ENCODE measurements at regions not wholly inside any gene's neighbourhood (a gene's known extent, or its start where the extent isn't known, plus 50 kb on each side); places are given as distances from the start of the nearest gene placed in this dataset.
"Not testable (repeated sequence)": the region's sequence is repeated elsewhere in the genome, so short reads cannot be mapped to it uniquely, and the experiment has no call there.

- DNase-seq (ENCODE audit: low read depth in 4 of 4, low spot score in 3 of 4): no peak
Measured at GRCh38 chr3:164779816-164780215, 298.5 kb downstream of the SI start.

- no peak for DNase-seq (ENCODE audit: low read depth in 4 of 4, low spot score in 3 of 4)
Measured at GRCh38 chr3:164752812-164753211, 325.5 kb downstream of the SI start.

GRCh38 chr3:164748626-164749025 is 329.7 kb downstream of the SI start:
- DNase-seq (ENCODE audit: low read depth in 4 of 4, low spot score in 3 of 4): no peak

GRCh38 chr3:164741869-164742268 is 336.4 kb downstream of the SI start:
- DNase-seq (ENCODE audit: low read depth in 4 of 4, low spot score in 3 of 4): no peak

- DNase-seq (ENCODE audit: low read depth in 4 of 4, low spot score in 3 of 4): no peak
Measured at GRCh38 chr3:164737174-164737573, 341.1 kb downstream of the SI start.

GRCh38 chr3:164732166-164732565 is 346.1 kb downstream of the SI start:
- DNase-seq (ENCODE audit: low read depth in 4 of 4, low spot score in 3 of 4): no peak

GRCh38 chr3:164730815-164731360 is 347.4 kb downstream of the SI start:
- DNase-seq (ENCODE audit: low read depth in 4 of 4, low spot score in 3 of 4): no peak

- no peak for DNase-seq (ENCODE audit: low read depth in 4 of 4, low spot score in 3 of 4)
Measured at GRCh38 chr3:164723396-164723795, 354.9 kb downstream of the SI start.

GRCh38 chr3:164702808-164703207 is 375.5 kb downstream of the SI start:
- DNase-seq (ENCODE audit: low read depth in 4 of 4, low spot score in 3 of 4): not testable (repeated sequence)

GRCh38 chr3:164687902-164688301 is 390.4 kb downstream of the SI start:
- DNase-seq (ENCODE audit: low read depth in 4 of 4, low spot score in 3 of 4): no peak

- no peak for DNase-seq (ENCODE audit: low read depth in 4 of 4, low spot score in 3 of 4)
Measured at GRCh38 chr3:164687211-164687610, 391.1 kb downstream of the SI start.

- DNase-seq (ENCODE audit: low read depth in 4 of 4, low spot score in 3 of 4): no peak
Measured at GRCh38 chr3:164683489-164683888, 394.8 kb downstream of the SI start.

- DNase-seq (ENCODE audit: low read depth in 4 of 4, low spot score in 3 of 4): no peak
Measured at GRCh38 chr3:164679245-164679644, 399.1 kb downstream of the SI start.

GRCh38 chr3:164677317-164677716 is 401.0 kb downstream of the SI start:
- no peak for DNase-seq (ENCODE audit: low read depth in 4 of 4, low spot score in 3 of 4)

- no peak for DNase-seq (ENCODE audit: low read depth in 4 of 4, low spot score in 3 of 4)
Measured at GRCh38 chr3:164673738-164674137, 404.6 kb downstream of the SI start.

GRCh38 chr3:164658125-164658524 is 420.2 kb downstream of the SI start:
- DNase-seq (ENCODE audit: low read depth in 4 of 4, low spot score in 3 of 4): no peak

- DNase-seq (ENCODE audit: low read depth in 4 of 4, low spot score in 3 of 4): no peak
Measured at GRCh38 chr3:164657631-164658030, 420.7 kb downstream of the SI start.

GRCh38 chr3:164655462-164655861 is 422.8 kb downstream of the SI start:
- DNase-seq (ENCODE audit: low read depth in 4 of 4, low spot score in 3 of 4): no peak

- no peak for DNase-seq (ENCODE audit: low read depth in 4 of 4, low spot score in 3 of 4)
Measured at GRCh38 chr3:164641071-164641470, 437.2 kb downstream of the SI start.

- DNase-seq (ENCODE audit: low read depth in 4 of 4, low spot score in 3 of 4): no peak
Measured at GRCh38 chr3:164640591-164640990, 437.7 kb downstream of the SI start.

GRCh38 chr3:164620956-164621355 is 457.3 kb downstream of the SI start:
- DNase-seq (ENCODE audit: low read depth in 4 of 4, low spot score in 3 of 4): no peak

- no peak for DNase-seq (ENCODE audit: low read depth in 4 of 4, low spot score in 3 of 4)
Measured at GRCh38 chr3:164620423-164620822, 457.9 kb downstream of the SI start.

- DNase-seq (ENCODE audit: low read depth in 4 of 4, low spot score in 3 of 4): no peak
Measured at GRCh38 chr3:164612751-164613150, 465.5 kb downstream of the SI start.
